Colonic mucosa (tissue), 4 donors: ENCODE measurements at regions not wholly inside any gene's neighbourhood (a gene's known extent, or its start where the extent isn't known, plus 50 kb on each side); places are given as distances from the start of the nearest gene placed in this dataset.

Experiments
- DNase-seq: peaks from one replicate; pipeline ENCODE4 v3.0.0-alpha.2; 2020
- H3K27ac ChIP-seq: fragments of 200-600 bp; one replicate; pipeline ENCODE4 v1.8.0; 2021
- H3K27me3 ChIP-seq: fragments of 200-600 bp; one replicate; pipeline ENCODE4 v1.8.0; 2021
- H3K36me3 ChIP-seq: fragments of 200-600 bp; one replicate; pipeline ENCODE4 v1.8.0; 2021
- H3K4me1 ChIP-seq: fragments of 200-600 bp; one replicate; pipeline ENCODE4 v1.8.0; 2021; ENCODE audit warnings: mild to moderate bottlenecking
- H3K4me3 ChIP-seq: fragments of 200-600 bp; one replicate; pipeline ENCODE4 v1.8.0; 2021
- H3K9ac ChIP-seq, 2 donors: one replicate each; pipeline ENCODE4 v1.7.0; 2013; ENCODE audit warnings: control low read depth in 2 of 2, low read depth in 2 of 2, low read length in 2 of 2
- H3K9me3 ChIP-seq: fragments of 200-600 bp; one replicate; pipeline ENCODE4 v1.8.0; 2021
- CTCF ChIP-seq: fragments of 200-600 bp; IDR thresholded peaks from one replicate; pipeline ENCODE4 v1.8.0; 2022; ENCODE audit warnings: antibody characterized with exemption, mild to moderate bottlenecking
- intact Hi-C: fragments of 100-400 bp; cut with DNase I; formaldehyde crosslinking; loops from one replicate; pipeline ENCODE4 v1.14.1; 2022
- donor health status: healthy.
- donor health status: DM: no; HTN: no; CAD: no.
- donor health status: DM: no; HTN: no; CAD: no.

- TF ChIP-seq CTCF: no peak
- intact Hi-C loops: no loop called here
- no peaks in the 10 kb centered on the region for H3K4me1 ChIP-seq
- H3K36me3 ChIP-seq: no peaks in the 10 kb centered on the region
- no peak overlapping the region for H3K4me3 ChIP-seq
- no peak for DNase-seq
- H3K27me3 ChIP-seq: no peaks in the 10 kb centered on the region
- no peaks in the 10 kb centered on the region for H3K9me3 ChIP-seq
- no peak overlapping the region for H3K27ac ChIP-seq
- no peak overlapping the region for H3K9ac ChIP-seq
These were observed 306.8 kb upstream of the ATP11B start for GRCh38 chr3:182486463-182486862.

- Histone ChIP-seq H3K36me3 (no peaks in the 10 kb centered on the region), H3K9ac (no peak overlapping the region), H3K4me1 (no peaks in the 10 kb centered on the region), H3K27ac (no peak overlapping the region), H3K27me3 (no peaks in the 10 kb centered on the region), H3K4me3 (no peak overlapping the region), H3K9me3 (no peaks in the 10 kb centered on the region)
- intact Hi-C loops: no loop called here
- TF ChIP-seq CTCF: no peak
- DNase-seq: no peak
These were observed 306.2 kb upstream of the ATP11B start for GRCh38 chr3:182487143-182487542.

- Histone ChIP-seq H3K27me3 (no peaks in the 10 kb centered on the region), H3K4me1 (no peaks in the 10 kb centered on the region), H3K4me3 (no peak overlapping the region), H3K27ac (no peak overlapping the region), H3K36me3 (no peaks in the 10 kb centered on the region), H3K9ac (no peak overlapping the region), H3K9me3 (no peaks in the 10 kb centered on the region)
- TF ChIP-seq CTCF: no peak
- no peak for DNase-seq
- intact Hi-C loops: no loop called here
These were observed 305.7 kb upstream of the ATP11B start for GRCh38 chr3:182487611-182488010.

- no peak overlapping the region for H3K27ac ChIP-seq
- peak; percentile 23 for DNase-seq
- H3K36me3 ChIP-seq: no peaks in the 10 kb centered on the region
- no peak overlapping the region for H3K9ac ChIP-seq
- no peaks in the 10 kb centered on the region for H3K4me1 ChIP-seq
- no peaks in the 10 kb centered on the region for H3K9me3 ChIP-seq
- TF ChIP-seq CTCF: peak; percentile 43
- no peak overlapping the region for H3K4me3 ChIP-seq
- intact Hi-C loops: no loop called here
- no peaks in the 10 kb centered on the region for H3K27me3 ChIP-seq
These were observed 302.5 kb upstream of the ATP11B start for GRCh38 chr3:182490596-182491491.

- H3K27me3 ChIP-seq: no peaks in the 10 kb centered on the region
- no peaks in the 10 kb centered on the region for H3K4me1 ChIP-seq
- no peak for DNase-seq
- intact Hi-C loops: no loop called here
- H3K9ac ChIP-seq: no peak overlapping the region
- no peak for TF ChIP-seq CTCF
- no peaks in the 10 kb centered on the region for H3K9me3 ChIP-seq
- no peak overlapping the region for H3K27ac ChIP-seq
- no peaks in the 10 kb centered on the region for H3K36me3 ChIP-seq
- H3K4me3 ChIP-seq: no peak overlapping the region
These were observed 301.7 kb upstream of the ATP11B start for GRCh38 chr3:182491577-182491976.
